ENCODE measurements at regions not wholly inside any gene's neighbourhood (a gene's known extent, or its start where the extent isn't known, plus 50 kb on each side); places are given as distances from the start of the nearest gene placed in this dataset.

DNA sequence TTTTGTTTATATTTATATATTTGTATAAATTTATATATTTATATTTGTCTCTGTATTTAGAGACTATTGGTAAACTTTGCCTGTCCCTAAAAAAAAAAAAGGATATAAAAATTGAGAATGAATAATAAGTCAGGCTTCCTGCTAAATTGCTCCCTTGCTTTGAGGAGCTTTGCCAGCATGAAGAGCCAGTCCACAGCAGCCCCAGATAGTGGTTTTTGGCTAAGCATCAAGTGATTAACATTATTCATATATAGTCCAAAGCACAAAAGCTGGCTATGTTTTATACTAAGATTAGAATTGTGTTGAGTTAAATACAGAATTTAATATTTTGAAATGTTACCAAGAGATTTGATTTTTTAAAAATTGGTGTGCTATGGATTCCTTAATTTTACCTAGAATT, 264.9 kb upstream of the FERD3L start:
- Mint-ChIP-seq H3K36me3 (ENCODE audit: insufficient read depth, unreplicated experiment) (no peaks in the 10 kb centered on the region), H3K27me3 (ENCODE audit: insufficient read depth, unreplicated experiment) (no peaks in the 10 kb centered on the region), H3K27ac (ENCODE audit: low read depth, unreplicated experiment) (no peak overlapping the region), H3K4me3 (ENCODE audit: unreplicated experiment) (no peak overlapping the region), H3K4me1 (ENCODE audit: insufficient read depth, unreplicated experiment) (peaks cover 10% of the 10 kb centered on the region), H3K9me3 (ENCODE audit: unreplicated experiment) (no peaks in the 10 kb centered on the region)
- BruUV-seq (replicated peaks): no TSS peak
- POLR2A ChIA-PET: interaction anchor here (0.6 kb wide), 1 partner anchor 65 kb away, joined by 3 read pairs; no protein-coding TSS in a partner anchor
- CTCF ChIA-PET: no interaction called here
- no peak for TF ChIP-seq CTCF (IDR thresholded peaks at IDR 0.05; ENCODE audit: unreplicated experiment)
- DNase-seq (ENCODE audit: unreplicated experiment): no peak
- intact Hi-C loops (cut with micrococcal nuclease): no loop called here

- DNase-seq (ENCODE audit: unreplicated experiment): no peak
- Mint-ChIP-seq H3K4me1 (ENCODE audit: insufficient read depth, unreplicated experiment) (peaks cover 14% of the 10 kb centered on the region), H3K4me3 (ENCODE audit: unreplicated experiment) (no peak overlapping the region), H3K27ac (ENCODE audit: low read depth, unreplicated experiment) (no peak overlapping the region), H3K27me3 (ENCODE audit: insufficient read depth, unreplicated experiment) (no peaks in the 10 kb centered on the region), H3K36me3 (ENCODE audit: insufficient read depth, unreplicated experiment) (no peaks in the 10 kb centered on the region), H3K9me3 (ENCODE audit: unreplicated experiment) (no peaks in the 10 kb centered on the region)
- POLR2A ChIA-PET: no interaction called here
- BruUV-seq (replicated peaks): no TSS peak
- intact Hi-C loops (cut with micrococcal nuclease): loop anchor here (5.0 kb wide), 2 partner anchors 136 to 154 kb away; no protein-coding TSS in a partner anchor
- no peak for TF ChIP-seq CTCF (IDR thresholded peaks at IDR 0.05; ENCODE audit: unreplicated experiment)
- CTCF ChIA-PET: no interaction called here
Measured at GRCh38 chr7:19408706-19409220, 263.5 kb upstream of the FERD3L start.

DNA sequence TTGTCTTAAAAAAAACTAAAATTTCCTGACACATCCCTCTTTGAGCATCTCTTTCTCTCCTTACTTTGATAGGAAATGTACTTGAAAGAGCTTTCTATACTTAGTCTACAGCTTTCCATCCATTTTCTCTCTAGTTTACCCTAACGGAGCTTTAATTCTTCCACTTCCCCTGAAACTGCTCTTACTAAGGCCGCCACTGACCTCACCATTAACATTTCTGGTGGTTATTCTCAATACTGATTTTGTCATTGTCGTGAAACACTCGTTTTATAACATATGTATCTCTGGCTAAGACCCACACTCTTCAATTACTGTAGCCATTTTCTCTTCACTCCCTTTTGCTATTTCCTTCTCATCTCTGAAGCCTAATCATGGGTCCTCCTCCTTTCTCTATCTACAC, 262.0 kb upstream of the FERD3L start:
- DNase-seq (ENCODE audit: unreplicated experiment): no peak
- CTCF ChIA-PET: interaction anchor here (1.0 kb wide), 1 partner anchor 106 kb away, joined by 3 read pairs; no protein-coding TSS in a partner anchor

GRCh38 chr7:19405541-19405940, 260.3 kb upstream of the FERD3L start:
- CTCF ChIA-PET: interaction anchor here (0.6 kb wide), 1 partner anchor 249 kb away, joined by 3 read pairs; no protein-coding TSS in a partner anchor
- POLR2A ChIA-PET: interaction anchor here (0.7 kb wide), 1 partner anchor 112 kb away, joined by 3 read pairs; no protein-coding TSS in a partner anchor
- DNase-seq (ENCODE audit: unreplicated experiment): peak; percentile 55
- Mint-ChIP-seq H3K4me1 (ENCODE audit: insufficient read depth, unreplicated experiment) (peaks cover 14% of the 10 kb centered on the region), H3K9me3 (ENCODE audit: unreplicated experiment) (no peaks in the 10 kb centered on the region), H3K27ac (ENCODE audit: low read depth, unreplicated experiment) (peak overlapping the region; percentile 89), H3K4me3 (ENCODE audit: unreplicated experiment) (peak overlapping the region; percentile 53), H3K27me3 (ENCODE audit: insufficient read depth, unreplicated experiment) (no peaks in the 10 kb centered on the region), H3K36me3 (ENCODE audit: insufficient read depth, unreplicated experiment) (no peaks in the 10 kb centered on the region)
- intact Hi-C loops (cut with micrococcal nuclease): loop anchor here (5.0 kb wide), 2 partner anchors 133 to 157 kb away; no protein-coding TSS in a partner anchor
- BruUV-seq (replicated peaks): TSS peak; percentile 59
- no peak for TF ChIP-seq CTCF (IDR thresholded peaks at IDR 0.05; ENCODE audit: unreplicated experiment)

More for the DNA sequence above, 262.0 kb upstream of the FERD3L start:
- Mint-ChIP-seq H3K4me3 (ENCODE audit: unreplicated experiment) (no peak overlapping the region), H3K27me3 (ENCODE audit: insufficient read depth, unreplicated experiment) (no peaks in the 10 kb centered on the region), H3K27ac (ENCODE audit: low read depth, unreplicated experiment) (no peak overlapping the region), H3K36me3 (ENCODE audit: insufficient read depth, unreplicated experiment) (no peaks in the 10 kb centered on the region), H3K9me3 (ENCODE audit: unreplicated experiment) (no peaks in the 10 kb centered on the region), H3K4me1 (ENCODE audit: insufficient read depth, unreplicated experiment) (peaks cover 14% of the 10 kb centered on the region)
- BruUV-seq (replicated peaks): no TSS peak
- POLR2A ChIA-PET: no interaction called here
- intact Hi-C loops (cut with micrococcal nuclease): loop anchor here (5.0 kb wide), 2 partner anchors 135 to 155 kb away; no protein-coding TSS in a partner anchor
- no peak for TF ChIP-seq CTCF (IDR thresholded peaks at IDR 0.05; ENCODE audit: unreplicated experiment)
